ENCODE measurements at regions not wholly inside any gene's neighbourhood (a gene's known extent, or its start where the extent isn't known, plus 50 kb on each side); places are given as distances from the start of the nearest gene placed in this dataset.

- DNase-seq = no peak
- no peak for ATAC-seq
- Mint-ChIP-seq H3K27ac (no peak overlapping the region), H3K27me3 (no peaks in the 10 kb centered on the region), H3K4me3 (no peak overlapping the region), H3K36me3 (ENCODE audit: low read depth) (no peaks in the 10 kb centered on the region), H3K9me3 (peaks cover 4% of the 10 kb centered on the region), H3K4me1 (ENCODE audit: low read depth) (no peaks in the 10 kb centered on the region)
- CTCF ChIA-PET = no interaction called here
- no peak for TF ChIP-seq CTCF (IDR thresholded peaks at IDR 0.05)
- POLR2A ChIA-PET = interaction anchor here (0.8 kb wide), 1 partner anchor 39 kb away, joined by 3 read pairs; no protein-coding TSS in a partner anchor
- intact Hi-C loops (cut with micrococcal nuclease) = no loop called here
These were observed 142.1 kb downstream of the HINT1 start for GRCh38 chr5:131022811-131023497.

DNA sequence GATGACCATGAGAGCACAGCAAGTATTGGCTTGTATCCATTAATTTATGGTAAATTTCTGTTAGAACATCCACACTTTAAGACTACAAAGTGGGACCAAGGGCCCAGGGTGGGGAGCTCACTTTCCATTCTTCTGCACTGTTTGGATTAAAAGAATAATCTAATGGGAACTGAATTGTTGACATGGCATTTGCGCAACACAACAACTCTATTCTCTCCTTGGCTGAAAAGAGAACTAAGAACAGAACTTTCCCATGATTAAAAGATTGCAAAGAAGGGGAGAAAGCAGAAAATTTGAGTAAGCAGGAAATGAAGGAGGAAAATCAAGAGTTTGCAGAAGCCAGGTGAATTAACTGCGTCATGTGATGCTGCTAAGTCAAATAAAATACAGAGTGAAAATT lies 143.4 kb downstream of the HINT1 start:
- Mint-ChIP-seq H3K4me1 (ENCODE audit: low read depth) (peaks cover 4% of the 10 kb centered on the region), H3K9me3 (peaks cover 8% of the 10 kb centered on the region), H3K4me3 (no peak overlapping the region), H3K36me3 (ENCODE audit: low read depth) (no peaks in the 10 kb centered on the region), H3K27ac (no peak overlapping the region), H3K27me3 (no peaks in the 10 kb centered on the region)
- POLR2A ChIA-PET = no interaction called here
- CTCF ChIA-PET = no interaction called here
- no peak for TF ChIP-seq CTCF (IDR thresholded peaks at IDR 0.05)
- intact Hi-C loops (cut with micrococcal nuclease) = no loop called here
- no peak for ATAC-seq
- DNase-seq = no peak

GRCh38 chr5:131019601-131020315 lies 145.3 kb downstream of the HINT1 start:
- no peaks in the 10 kb centered on the region for H3K27me3 Mint-ChIP-seq
- peaks cover 8% of the 10 kb centered on the region for H3K9me3 Mint-ChIP-seq
- H3K4me3 Mint-ChIP-seq = no peak overlapping the region
- ATAC-seq (no peak), DNase-seq (no peak)
- peaks cover 4% of the 10 kb centered on the region for H3K4me1 Mint-ChIP-seq (ENCODE audit: low read depth)
- no peak overlapping the region for H3K27ac Mint-ChIP-seq
- TF ChIP-seq CTCF (IDR thresholded peaks at IDR 0.05) = no peak
- intact Hi-C loops (cut with micrococcal nuclease) = no loop called here
- H3K36me3 Mint-ChIP-seq (ENCODE audit: low read depth) = no peaks in the 10 kb centered on the region
- ChIA-PET POLR2A (no interaction called here), CTCF (no interaction called here)

DNA sequence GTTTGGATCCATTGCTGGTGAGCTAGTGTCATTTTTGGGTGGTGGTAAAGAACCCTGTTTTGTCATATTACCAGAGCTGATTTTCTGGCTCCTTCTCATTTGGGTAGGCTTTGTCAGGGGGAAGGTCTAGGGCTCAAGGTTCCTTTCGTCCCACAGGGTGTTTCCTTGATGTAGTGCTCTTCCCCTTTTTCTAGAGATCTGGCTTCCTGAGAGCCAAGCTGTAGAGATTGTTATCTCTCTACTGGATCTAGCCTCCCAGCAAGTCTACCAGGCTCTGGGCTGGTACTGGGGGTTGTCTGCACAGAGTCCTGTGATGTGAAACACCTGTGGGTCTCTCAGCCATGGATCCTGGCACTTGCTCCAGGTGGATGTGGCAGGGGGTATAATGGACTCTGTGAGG lies 145.9 kb downstream of the HINT1 start:
- Mint-ChIP-seq H3K4me1 (ENCODE audit: low read depth) (peaks cover 4% of the 10 kb centered on the region), H3K9me3 (peaks cover 8% of the 10 kb centered on the region), H3K27me3 (no peaks in the 10 kb centered on the region), H3K4me3 (no peak overlapping the region), H3K27ac (no peak overlapping the region), H3K36me3 (ENCODE audit: low read depth) (no peaks in the 10 kb centered on the region)
- DNase-seq (no peak), ATAC-seq (no peak)
- intact Hi-C loops (cut with micrococcal nuclease) = no loop called here
- ChIA-PET CTCF (no interaction called here), POLR2A (interaction anchor here (0.7 kb wide), 1 partner anchor 79 kb away, joined by 3 read pairs; no protein-coding TSS in a partner anchor)
- TF ChIP-seq CTCF (IDR thresholded peaks at IDR 0.05) = no peak

DNA sequence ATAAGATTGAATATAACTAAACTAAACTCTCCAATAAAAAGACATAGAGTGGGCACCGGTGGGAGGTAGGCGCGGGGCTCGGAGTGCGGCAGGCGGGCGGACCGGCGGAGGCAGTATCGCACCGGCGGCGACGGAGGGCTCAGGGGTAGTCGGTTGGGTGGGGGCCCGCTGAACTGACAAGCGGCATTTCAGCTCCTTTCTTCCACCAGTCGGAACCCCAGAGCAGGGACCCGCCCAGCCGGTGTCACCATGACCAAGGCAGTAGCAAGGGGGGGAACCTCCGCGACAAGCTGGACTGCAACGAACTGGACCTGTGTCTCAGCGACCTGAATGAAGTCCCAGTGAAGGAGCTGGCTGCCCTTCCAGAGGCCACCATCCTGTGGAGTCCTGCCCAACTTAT lies 156.7 kb downstream of the HINT1 start:
- Mint-ChIP-seq H3K27ac (no peak overlapping the region), H3K4me3 (no peak overlapping the region), H3K4me1 (ENCODE audit: low read depth) (no peaks in the 10 kb centered on the region), H3K27me3 (no peaks in the 10 kb centered on the region), H3K36me3 (ENCODE audit: low read depth) (no peaks in the 10 kb centered on the region), H3K9me3 (peaks cover 2% of the 10 kb centered on the region)
- intact Hi-C loops (cut with micrococcal nuclease) = no loop called here
- POLR2A ChIA-PET = interaction anchor here (0.6 kb wide), 1 partner anchor 780 kb away, joined by 4 read pairs; no protein-coding TSS in a partner anchor
- CTCF ChIA-PET = interaction anchor here (0.9 kb wide), 1 partner anchor 10 kb away, joined by 3 read pairs; no protein-coding TSS in a partner anchor
- DNase-seq = no peak
- no peak for ATAC-seq
- TF ChIP-seq CTCF (IDR thresholded peaks at IDR 0.05) = no peak

Measured in activated CD8-positive, alpha-beta T cell treated with anti-CD3 and anti-CD28 coated beads for 36 hours (primary cell).